Neural progenitor cell (in vitro differentiated cells): ENCODE measurements at regions not wholly inside any gene's neighbourhood (a gene's known extent, or its start where the extent isn't known, plus 50 kb on each side); places are given as distances from the start of the nearest gene placed in this dataset. TPM values are rescaled to one million over a fixed set of nuclear protein-coding genes. Genes with fewer than 3 reads are reported as not detected.

Source experiments
- DNase-seq: peaks from one replicate; pipeline ENCODE4 v3.0.0-alpha.2; 2016; ENCODE audit warnings: low spot score
- H2AFZ ChIP-seq: fragments of 200-600 bp; sonication (generic); replicated peaks from 2 replicates; pipeline ENCODE4 v1.6.1; 2016; ENCODE audit warnings: antibody characterized with exemption
- H3F3A ChIP-seq: fragments of 200-600 bp; sonication (generic); 2 replicates; pipeline ENCODE4 v1.6.1; 2016; ENCODE audit warnings: antibody characterized with exemption, low read depth
- H3K27ac ChIP-seq: fragments of 200-600 bp; sonication (generic); 2 replicates; pipeline ENCODE4 v1.5.1; 2016; ENCODE audit warnings: mild to moderate bottlenecking
- H3K27me3 ChIP-seq: fragments of 200-600 bp; sonication (generic); 2 replicates; pipeline ENCODE4 v1.6.1; 2016; ENCODE audit warnings: mild to moderate bottlenecking, moderate library complexity
- H3K36me3 ChIP-seq: fragments of 200-600 bp; sonication (generic); 2 replicates; pipeline ENCODE4 v1.5.1; 2016
- H3K4me1 ChIP-seq: fragments of 200-600 bp; sonication (generic); 2 replicates; pipeline ENCODE4 v1.6.1; 2016; ENCODE audit warnings: mixed run types
- H3K4me2 ChIP-seq: fragments of 200-600 bp; sonication (generic); 2 replicates; pipeline ENCODE4 v1.6.1; 2016
- H3K4me3 ChIP-seq: fragments of 200-600 bp; sonication (generic); 2 replicates; pipeline ENCODE4 v1.5.1; 2016
- H3K79me2 ChIP-seq: fragments of 200-600 bp; sonication (generic); 2 replicates; pipeline ENCODE4 v1.6.1; 2016; ENCODE audit warnings: low read depth
- H3K9ac ChIP-seq: fragments of 200-600 bp; sonication (generic); 2 replicates; pipeline ENCODE4 v1.6.1; 2016
- H3K9me3 ChIP-seq: fragments of 200-600 bp; sonication (generic); 2 replicates; pipeline ENCODE4 v1.5.1; 2016; ENCODE audit warnings: low read depth
- H4K20me1 ChIP-seq: fragments of 200-600 bp; sonication (generic); 2 replicates; pipeline ENCODE4 v1.6.1; 2016; ENCODE audit warnings: low read depth
- H3K27ac Mint-ChIP-seq: 3 replicates; pipeline ENCODE4 v1.8.0; 2021; ENCODE audit warnings: mixed read lengths
- H3K27me3 Mint-ChIP-seq: 2 replicates; pipeline ENCODE4 v1.8.0; 2022; ENCODE audit warnings: low read depth, mild to moderate bottlenecking, inconsistent platforms, moderate library complexity, mixed read lengths; ENCODE audit not compliant: insufficient read depth
- H3K36me3 Mint-ChIP-seq: 3 replicates; pipeline ENCODE4 v1.8.0; 2021; ENCODE audit warnings: mixed read lengths
- H3K4me1 Mint-ChIP-seq: 3 replicates; pipeline ENCODE4 v1.8.0; 2021; ENCODE audit warnings: mixed read lengths
- H3K4me3 Mint-ChIP-seq: 3 replicates; pipeline ENCODE4 v1.8.0; 2021; ENCODE audit warnings: mild to moderate bottlenecking, moderate library complexity, mixed read lengths
- H3K9me3 Mint-ChIP-seq: 3 replicates; pipeline ENCODE4 v1.8.0; 2020; ENCODE audit warnings: mixed read lengths
- CTCF ChIP-seq: fragments of 200-600 bp; sonication (generic); IDR thresholded peaks from 2 replicates; pipeline ENCODE4 v1.5.1; 2017; ENCODE audit warnings: antibody characterized with exemption, mild to moderate bottlenecking
- EZH2 ChIP-seq: fragments of 200-600 bp; sonication (generic); IDR thresholded peaks from 2 replicates; pipeline ENCODE4 v1.6.1; 2017; ENCODE audit warnings: antibody characterized with exemption, mild to moderate bottlenecking, moderate library complexity
- EZH2phosphoT487 ChIP-seq: fragments of 200-600 bp; sonication (generic); IDR thresholded peaks from 2 replicates; pipeline ENCODE4 v1.6.1; 2017; ENCODE audit warnings: antibody characterized with exemption
- small RNA-seq: library from RNA; depleted of rRNA; stranded (forward); fragments of <200 nt; gene quantifications from one replicate; pipeline ENCODE3, GENCODE V24; 2015

GRCh38 chr1:182114627-182115023 lies 53.1 kb upstream of the ZNF648 start:
- H3K27me3 ChIP-seq: no peaks in the 10 kb centered on the region
- no peaks in the 10 kb centered on the region for H3K36me3 Mint-ChIP-seq
- H3K4me2 ChIP-seq: peak overlapping the region; percentile 49
- DNase-seq: no peak
- H2AFZ ChIP-seq: peak overlapping the region; percentile 100
- H3F3A ChIP-seq: no peaks in the 10 kb centered on the region
- H3K4me3 ChIP-seq: no peak overlapping the region
- H3K27ac Mint-ChIP-seq: peak overlapping the region; percentile 88
- no peak overlapping the region for H3K9ac ChIP-seq
- H3K27ac ChIP-seq: peak overlapping the region; percentile 37
- no peaks in the 10 kb centered on the region for H3K9me3 ChIP-seq
- H4K20me1 ChIP-seq: no peaks in the 10 kb centered on the region
- peaks cover 12% of the 10 kb centered on the region for H3K4me1 ChIP-seq
- no peaks in the 10 kb centered on the region for H3K79me2 ChIP-seq
- H3K4me3 Mint-ChIP-seq: no peak overlapping the region
- TF ChIP-seq CTCF (no peak), EZH2phosphoT487 (no peak), EZH2 (no peak)
- peaks cover 9% of the 10 kb centered on the region for H3K4me1 Mint-ChIP-seq
- H3K36me3 ChIP-seq: no peaks in the 10 kb centered on the region
- H3K9me3 Mint-ChIP-seq: no peaks in the 10 kb centered on the region
- H3K27me3 Mint-ChIP-seq: peaks cover 6% of the 10 kb centered on the region

GRCh38 chr1:182113879-182114626 lies 52.5 kb upstream of the ZNF648 start:
- no peak overlapping the region for H3K4me3 Mint-ChIP-seq

GRCh38 chr1:182111496-182111895 lies 50.0 kb upstream of the ZNF648 start:
- peaks cover 9% of the 10 kb centered on the region for H3K27me3 Mint-ChIP-seq
- Histone ChIP-seq H2AFZ (no peak overlapping the region), H3K4me3 (no peak overlapping the region), H3K36me3 (no peaks in the 10 kb centered on the region), H3K9ac (no peak overlapping the region), H3K4me2 (no peak overlapping the region), H3K27me3 (no peaks in the 10 kb centered on the region), H3K27ac (no peak overlapping the region), H3K4me1 (peaks cover 12% of the 10 kb centered on the region), H3K79me2 (no peaks in the 10 kb centered on the region), H3F3A (no peaks in the 10 kb centered on the region), H4K20me1 (no peaks in the 10 kb centered on the region), H3K9me3 (no peaks in the 10 kb centered on the region)
- DNase-seq: no peak
- no peak overlapping the region for H3K27ac Mint-ChIP-seq
- no peaks in the 10 kb centered on the region for H3K36me3 Mint-ChIP-seq
- H3K4me3 Mint-ChIP-seq: no peak overlapping the region
- H3K4me1 Mint-ChIP-seq: peaks cover 9% of the 10 kb centered on the region
- H3K9me3 Mint-ChIP-seq: peaks cover 3% of the 10 kb centered on the region
- TF ChIP-seq EZH2phosphoT487 (no peak), EZH2 (no peak), CTCF (no peak)

More at GRCh38 chr1:182113879-182114626, 52.5 kb upstream of the ZNF648 start:
- H3K9me3 ChIP-seq: no peaks in the 10 kb centered on the region
- H2AFZ ChIP-seq: peak overlapping the region; percentile 100
- Mint-ChIP-seq H3K9me3 (no peaks in the 10 kb centered on the region), H3K36me3 (no peaks in the 10 kb centered on the region), H3K27ac (peak overlapping the region; percentile 88), H3K4me1 (peaks cover 9% of the 10 kb centered on the region), H3K27me3 (peaks cover 8% of the 10 kb centered on the region)
- peak overlapping the region; percentile 49 for H3K4me2 ChIP-seq
- no peaks in the 10 kb centered on the region for H3K36me3 ChIP-seq
- H3K4me1 ChIP-seq: peaks cover 12% of the 10 kb centered on the region
- DNase-seq: peak; percentile 49
- TF ChIP-seq EZH2 (no peak), EZH2phosphoT487 (no peak), CTCF (no peak)
- no peak overlapping the region for H3K4me3 ChIP-seq
- no peaks in the 10 kb centered on the region for H3K27me3 ChIP-seq
- H3K9ac ChIP-seq: no peak overlapping the region
- no peaks in the 10 kb centered on the region for H3F3A ChIP-seq
- H3K79me2 ChIP-seq: no peaks in the 10 kb centered on the region
- no peaks in the 10 kb centered on the region for H4K20me1 ChIP-seq
- H3K27ac ChIP-seq: peak overlapping the region; percentile 37

Small RNA genes lying in the stretch of these regions (small RNA-seq; reads per million reads assigned to genes)
- not detected for gene RNU6-152P
